ENCODE measurements at regions not wholly inside any gene's neighbourhood (a gene's known extent, or its start where the extent isn't known, plus 50 kb on each side); places are given as distances from the start of the nearest gene placed in this dataset.

- H3K9ac ChIP-seq (ENCODE audit: low read length) = no peak overlapping the region
- no peak overlapping the region for H3K27ac ChIP-seq (ENCODE audit: low read length)
- no peaks in the 10 kb centered on the region for H3K9me3 ChIP-seq (replicated peaks; ENCODE audit: insufficient read depth, low read length)
- no peak overlapping the region for H3K4me2 ChIP-seq (ENCODE audit: low read depth, low read length)
- no peaks in the 10 kb centered on the region for H4K20me1 ChIP-seq (ENCODE audit: insufficient read depth, low read length)
- H3K9me2 ChIP-seq (replicated peaks; ENCODE audit: insufficient read depth, low read length) = no peaks in the 10 kb centered on the region
- no peaks in the 10 kb centered on the region for H3F3A ChIP-seq (ENCODE audit: insufficient read depth, low read length)
- no peak overlapping the region for H3K4me3 ChIP-seq (ENCODE audit: low read length)
- H3K36me3 ChIP-seq (replicated peaks; ENCODE audit: insufficient read depth, low read length) = no peaks in the 10 kb centered on the region
- no peak overlapping the region for H2AFZ ChIP-seq (ENCODE audit: low read length)
- no peaks in the 10 kb centered on the region for H3K4me1 ChIP-seq (ENCODE audit: low read length)
- H3K27me3 ChIP-seq (replicated peaks; ENCODE audit: insufficient read depth, low read length) = no peaks in the 10 kb centered on the region
- no peaks in the 10 kb centered on the region for H3K79me2 ChIP-seq (ENCODE audit: low read length)
- no peak for DNase-seq
- TF ChIP-seq EZH2phosphoT487 (IDR thresholded peaks at IDR 0.05; ENCODE audit: low read length) = no peak
- TF ChIP-seq EZH2 (optimal IDR thresholded peaks at IDR 0.05; ENCODE audit: low read depth, low read length) = no peak
- TF ChIP-seq, protein P1, sequence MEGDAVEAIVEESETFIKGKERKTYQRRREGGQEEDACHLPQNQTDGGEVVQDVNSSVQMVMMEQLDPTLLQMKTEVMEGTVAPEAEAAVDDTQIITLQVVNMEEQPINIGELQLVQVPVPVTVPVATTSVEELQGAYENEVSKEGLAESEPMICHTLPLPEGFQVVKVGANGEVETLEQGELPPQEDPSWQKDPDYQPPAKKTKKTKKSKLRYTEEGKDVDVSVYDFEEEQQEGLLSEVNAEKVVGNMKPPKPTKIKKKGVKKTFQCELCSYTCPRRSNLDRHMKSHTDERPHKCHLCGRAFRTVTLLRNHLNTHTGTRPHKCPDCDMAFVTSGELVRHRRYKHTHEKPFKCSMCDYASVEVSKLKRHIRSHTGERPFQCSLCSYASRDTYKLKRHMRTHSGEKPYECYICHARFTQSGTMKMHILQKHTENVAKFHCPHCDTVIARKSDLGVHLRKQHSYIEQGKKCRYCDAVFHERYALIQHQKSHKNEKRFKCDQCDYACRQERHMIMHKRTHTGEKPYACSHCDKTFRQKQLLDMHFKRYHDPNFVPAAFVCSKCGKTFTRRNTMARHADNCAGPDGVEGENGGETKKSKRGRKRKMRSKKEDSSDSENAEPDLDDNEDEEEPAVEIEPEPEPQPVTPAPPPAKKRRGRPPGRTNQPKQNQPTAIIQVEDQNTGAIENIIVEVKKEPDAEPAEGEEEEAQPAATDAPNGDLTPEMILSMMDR (IDR thresholded peaks at IDR 0.05; ENCODE audit: low read length) = no peak
Measured at GRCh38 chr7:15874774-15875173, 188.3 kb upstream of the MEOX2 start.

DNA sequence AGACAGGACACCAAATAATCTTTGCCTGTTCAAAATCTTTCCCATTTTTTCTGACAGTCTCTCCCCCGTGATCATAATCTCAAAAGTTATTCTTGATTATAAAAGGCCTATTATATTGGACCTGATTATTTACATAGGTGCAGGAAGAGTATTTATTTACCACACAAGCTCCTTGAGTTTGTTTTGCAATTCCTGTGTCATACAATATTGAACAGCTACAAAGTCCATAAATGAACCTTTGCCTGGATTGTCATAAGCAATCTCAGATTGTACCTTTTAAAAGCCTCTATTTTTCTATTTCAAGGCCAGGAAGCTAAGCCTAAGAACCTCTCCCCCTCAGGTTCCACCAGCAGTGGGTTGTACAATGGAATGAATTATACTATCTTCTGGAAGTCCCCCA is 183.9 kb upstream of the MEOX2 start:
- no peaks in the 10 kb centered on the region for H4K20me1 ChIP-seq (ENCODE audit: insufficient read depth, low read length)
- H3K27ac ChIP-seq (ENCODE audit: low read length) = no peak overlapping the region
- H2AFZ ChIP-seq (ENCODE audit: low read length) = no peak overlapping the region
- no peaks in the 10 kb centered on the region for H3K36me3 ChIP-seq (replicated peaks; ENCODE audit: insufficient read depth, low read length)
- no peak overlapping the region for H3K4me3 ChIP-seq (ENCODE audit: low read length)
- DNase-seq = no peak
- H3K4me2 ChIP-seq (ENCODE audit: low read depth, low read length) = no peak overlapping the region
- H3F3A ChIP-seq (ENCODE audit: insufficient read depth, low read length) = no peaks in the 10 kb centered on the region
- H3K4me1 ChIP-seq (ENCODE audit: low read length) = no peaks in the 10 kb centered on the region
- no peaks in the 10 kb centered on the region for H3K27me3 ChIP-seq (replicated peaks; ENCODE audit: insufficient read depth, low read length)
- H3K9me2 ChIP-seq (replicated peaks; ENCODE audit: insufficient read depth, low read length) = no peaks in the 10 kb centered on the region
- TF ChIP-seq EZH2phosphoT487 (IDR thresholded peaks at IDR 0.05; ENCODE audit: low read length) (no peak), EZH2 (optimal IDR thresholded peaks at IDR 0.05; ENCODE audit: low read depth, low read length) (no peak)
- TF ChIP-seq, protein P1 (IDR thresholded peaks at IDR 0.05; ENCODE audit: low read length) = no peak
- H3K79me2 ChIP-seq (ENCODE audit: low read length) = no peaks in the 10 kb centered on the region
- H3K9ac ChIP-seq (ENCODE audit: low read length) = no peak overlapping the region
- no peaks in the 10 kb centered on the region for H3K9me3 ChIP-seq (replicated peaks; ENCODE audit: insufficient read depth, low read length)

DNA sequence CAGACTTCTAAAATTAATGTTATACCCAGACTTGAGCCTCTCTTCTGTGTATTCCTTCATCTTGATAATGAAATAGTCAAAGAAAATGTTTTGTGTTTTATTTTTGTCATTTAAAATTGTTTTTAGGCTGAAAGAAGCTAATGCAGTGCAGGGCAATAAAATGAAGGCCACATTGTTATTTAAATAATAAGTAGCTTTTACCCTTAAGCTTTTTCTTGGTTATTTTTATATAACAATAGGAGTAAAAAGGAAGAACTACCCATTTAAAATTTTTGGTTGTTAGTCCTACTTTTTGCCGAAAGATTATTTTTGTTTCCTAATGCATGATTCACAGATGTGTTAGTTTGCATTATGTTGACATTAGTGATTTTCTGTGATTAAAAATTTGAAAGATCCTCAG is 181.0 kb upstream of the MEOX2 start:
- no peak overlapping the region for H3K4me2 ChIP-seq (ENCODE audit: low read depth, low read length)
- no peaks in the 10 kb centered on the region for H3F3A ChIP-seq (ENCODE audit: insufficient read depth, low read length)
- H2AFZ ChIP-seq (ENCODE audit: low read length) = no peak overlapping the region

GRCh38 chr7:15866753-15867152 is 180.3 kb upstream of the MEOX2 start:
- Histone ChIP-seq H2AFZ (ENCODE audit: low read length) (no peak overlapping the region), H3K4me1 (ENCODE audit: low read length) (no peaks in the 10 kb centered on the region), H3K27me3 (replicated peaks; ENCODE audit: insufficient read depth, low read length) (no peaks in the 10 kb centered on the region), H3K79me2 (ENCODE audit: low read length) (no peaks in the 10 kb centered on the region), H3K4me3 (ENCODE audit: low read length) (no peak overlapping the region), H3K9me3 (replicated peaks; ENCODE audit: insufficient read depth, low read length) (no peaks in the 10 kb centered on the region), H3K27ac (ENCODE audit: low read length) (no peak overlapping the region), H4K20me1 (ENCODE audit: insufficient read depth, low read length) (no peaks in the 10 kb centered on the region), H3K9me2 (replicated peaks; ENCODE audit: insufficient read depth, low read length) (no peaks in the 10 kb centered on the region), H3K9ac (ENCODE audit: low read length) (no peak overlapping the region), H3K4me2 (ENCODE audit: low read depth, low read length) (no peak overlapping the region), H3F3A (ENCODE audit: insufficient read depth, low read length) (no peaks in the 10 kb centered on the region), H3K36me3 (replicated peaks; ENCODE audit: insufficient read depth, low read length) (no peaks in the 10 kb centered on the region)
- no peak for TF ChIP-seq EZH2 (optimal IDR thresholded peaks at IDR 0.05; ENCODE audit: low read depth, low read length)
- no peak for TF ChIP-seq EZH2phosphoT487 (IDR thresholded peaks at IDR 0.05; ENCODE audit: low read length)
- TF ChIP-seq, protein P1 (IDR thresholded peaks at IDR 0.05; ENCODE audit: low read length) = no peak
- no peak for DNase-seq

More for the DNA sequence above, 181.0 kb upstream of the MEOX2 start:
- no peak overlapping the region for H3K4me3 ChIP-seq (ENCODE audit: low read length)
- DNase-seq = no peak
- no peaks in the 10 kb centered on the region for H3K9me2 ChIP-seq (replicated peaks; ENCODE audit: insufficient read depth, low read length)
- no peaks in the 10 kb centered on the region for H4K20me1 ChIP-seq (ENCODE audit: insufficient read depth, low read length)
- no peaks in the 10 kb centered on the region for H3K27me3 ChIP-seq (replicated peaks; ENCODE audit: insufficient read depth, low read length)
- H3K36me3 ChIP-seq (replicated peaks; ENCODE audit: insufficient read depth, low read length) = no peaks in the 10 kb centered on the region
- no peak overlapping the region for H3K9ac ChIP-seq (ENCODE audit: low read length)
- no peaks in the 10 kb centered on the region for H3K9me3 ChIP-seq (replicated peaks; ENCODE audit: insufficient read depth, low read length)
- H3K4me1 ChIP-seq (ENCODE audit: low read length) = no peaks in the 10 kb centered on the region
- no peaks in the 10 kb centered on the region for H3K79me2 ChIP-seq (ENCODE audit: low read length)
- no peak overlapping the region for H3K27ac ChIP-seq (ENCODE audit: low read length)
- no peak for TF ChIP-seq EZH2phosphoT487 (IDR thresholded peaks at IDR 0.05; ENCODE audit: low read length)

All from MM.1S (cell line).